Left renal pelvis (tissue), 4 donors: ENCODE measurements at regions not wholly inside any gene's neighbourhood (a gene's known extent, or its start where the extent isn't known, plus 50 kb on each side); places are given as distances from the start of the nearest gene placed in this dataset.

Experiments used
- DNase-seq, 4 donors: peaks; one replicate each; pipeline ENCODE4 v3.0.0-alpha.2; 2013; ENCODE audit warnings: low read depth in 4 of 4, low spot score in 3 of 4

GRCh38 chr4:24175707-24176106 is 285.9 kb upstream of the PPARGC1A start:
- DNase-seq: no peak

- no peak for DNase-seq
These were observed 284.8 kb upstream of the PPARGC1A start for GRCh38 chr4:24174602-24175001.

GRCh38 chr4:24172406-24172805 is 282.6 kb upstream of the PPARGC1A start:
- no peak for DNase-seq

DNA sequence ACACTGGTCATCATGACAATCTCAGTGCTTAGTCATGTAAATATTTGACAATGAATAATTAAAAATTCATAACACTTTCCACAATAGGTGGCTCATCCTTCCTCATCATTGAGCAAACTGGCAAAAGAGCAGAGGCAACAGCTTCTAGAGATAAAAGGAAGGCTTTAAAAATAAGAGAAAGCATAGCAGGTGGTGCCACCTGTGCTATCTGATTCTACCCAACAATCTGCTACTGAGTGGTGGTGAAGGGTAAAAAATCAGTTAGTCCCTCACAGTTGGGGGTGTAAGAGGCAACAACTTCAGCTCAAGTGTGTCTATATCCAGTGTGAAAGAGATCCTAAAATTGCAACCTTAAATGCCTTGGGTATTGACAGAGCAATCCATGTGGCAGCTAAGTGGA is 280.1 kb upstream of the PPARGC1A start:
- no peak for DNase-seq

- no peak for DNase-seq
These were observed 278.8 kb upstream of the PPARGC1A start for GRCh38 chr4:24168658-24169057.

DNA sequence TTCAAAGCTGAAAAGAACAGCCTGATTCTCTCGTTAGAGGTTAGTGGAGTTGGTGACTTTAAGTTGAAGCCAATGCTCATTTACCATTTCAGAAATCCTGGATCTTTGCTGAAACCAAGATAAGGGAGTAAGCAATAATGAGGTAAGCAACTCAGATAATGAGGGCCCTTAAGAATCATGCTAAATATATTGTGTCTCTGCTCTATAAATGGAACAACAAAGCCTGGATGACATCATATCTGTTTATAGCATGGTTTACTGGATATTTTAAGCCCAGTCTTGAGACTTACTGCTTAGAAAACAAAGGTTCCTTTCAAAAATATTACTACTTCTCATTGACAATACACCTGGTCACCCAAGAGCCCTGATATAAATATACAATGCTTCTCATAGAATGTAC is 276.7 kb upstream of the PPARGC1A start:
- DNase-seq: no peak

DNA sequence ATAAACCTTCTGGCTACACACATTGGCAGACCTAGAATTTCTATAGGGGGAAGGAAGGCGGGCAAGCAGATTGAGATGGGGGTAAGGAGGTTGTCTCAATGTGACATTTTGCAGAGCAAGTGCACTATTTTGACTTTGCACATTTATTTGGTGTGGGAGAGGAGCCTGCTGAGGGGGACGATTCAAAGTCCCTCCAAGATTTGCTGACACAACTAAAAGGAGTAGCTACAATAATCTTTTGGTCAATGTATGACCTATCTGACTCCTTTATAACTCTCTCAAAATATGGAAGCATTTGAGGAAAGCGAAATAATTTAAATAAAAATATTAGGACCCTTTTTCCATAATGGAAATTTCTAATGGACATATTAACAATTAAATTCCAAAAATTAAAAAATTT is 274.9 kb upstream of the PPARGC1A start:
- DNase-seq: no peak

DNA sequence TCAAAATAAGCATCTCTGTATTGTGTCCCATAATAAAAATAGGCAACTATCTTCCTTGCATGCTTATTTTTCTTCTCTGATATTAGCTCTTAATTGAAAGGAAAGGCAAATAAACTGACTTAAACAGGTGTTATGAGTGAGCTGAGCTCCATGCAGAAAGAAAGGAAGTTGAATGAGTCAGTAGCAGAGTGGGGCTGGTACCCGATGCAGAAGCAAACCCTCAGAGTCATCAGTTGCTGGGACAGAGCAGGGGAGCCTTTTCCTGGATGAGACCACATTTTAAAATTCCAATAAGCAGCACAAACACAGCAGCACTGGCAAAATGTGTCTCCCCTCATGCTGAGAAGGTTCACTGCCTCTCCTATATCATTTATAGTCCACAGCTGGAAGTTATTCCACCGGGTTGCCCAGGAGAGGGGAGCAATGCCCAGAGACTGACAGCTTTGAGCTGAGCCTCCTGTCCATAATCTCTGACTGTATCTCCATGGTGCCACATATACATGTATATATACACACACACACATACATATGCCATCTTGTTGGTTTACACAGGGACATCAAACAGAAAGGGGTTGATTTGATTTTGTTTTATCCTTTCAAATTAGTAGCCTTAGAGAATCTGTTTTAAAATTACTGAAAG is 274.3 kb upstream of the PPARGC1A start:
- no peak for DNase-seq

DNA sequence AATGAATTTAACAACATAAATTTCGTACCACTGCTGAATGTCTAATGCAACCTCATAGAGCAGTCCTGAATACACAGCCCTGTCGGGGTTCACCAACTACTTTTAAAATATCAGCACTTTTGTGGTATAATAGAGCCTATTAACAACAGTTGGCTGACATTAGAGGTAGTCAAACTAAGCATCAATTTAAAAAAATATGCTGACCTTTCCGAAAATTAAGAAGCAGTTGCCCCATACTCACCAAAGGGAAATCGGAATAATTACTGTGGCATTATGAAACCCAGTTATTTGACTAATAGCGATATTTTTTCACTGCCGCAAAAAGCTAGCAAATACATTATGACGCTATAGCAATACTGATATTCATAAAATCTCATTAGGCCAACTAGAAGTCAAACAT is 273.5 kb upstream of the PPARGC1A start:
- no peak for DNase-seq

DNA sequence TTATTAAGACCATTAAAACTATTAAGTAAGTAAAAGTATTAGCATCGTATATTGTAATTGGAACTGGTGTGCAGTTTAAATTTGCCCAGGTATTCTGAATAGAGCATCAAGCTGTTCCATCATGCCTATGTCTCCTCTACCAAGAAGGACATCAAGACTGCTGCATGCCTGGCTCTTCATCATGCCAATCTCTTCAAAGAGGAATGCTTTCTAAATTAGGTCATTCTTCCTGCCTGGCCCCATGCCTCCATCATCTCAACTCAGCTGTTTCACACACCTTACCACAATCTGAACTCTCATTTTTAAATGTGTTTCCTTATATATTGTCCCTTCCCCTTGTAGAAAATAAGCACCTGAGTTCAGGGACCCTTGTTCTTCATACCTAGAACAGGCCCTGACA is 270.5 kb upstream of the PPARGC1A start:
- no peak for DNase-seq

GRCh38 chr4:24158031-24158430 is 268.2 kb upstream of the PPARGC1A start:
- DNase-seq: no peak

- no peak for DNase-seq
These were observed 260.2 kb upstream of the PPARGC1A start for GRCh38 chr4:24150034-24150433.

GRCh38 chr4:24146127-24146526 is 256.3 kb upstream of the PPARGC1A start:
- DNase-seq: no peak

- no peak for DNase-seq
These were observed 255.7 kb upstream of the PPARGC1A start for GRCh38 chr4:24145591-24145990.

DNA sequence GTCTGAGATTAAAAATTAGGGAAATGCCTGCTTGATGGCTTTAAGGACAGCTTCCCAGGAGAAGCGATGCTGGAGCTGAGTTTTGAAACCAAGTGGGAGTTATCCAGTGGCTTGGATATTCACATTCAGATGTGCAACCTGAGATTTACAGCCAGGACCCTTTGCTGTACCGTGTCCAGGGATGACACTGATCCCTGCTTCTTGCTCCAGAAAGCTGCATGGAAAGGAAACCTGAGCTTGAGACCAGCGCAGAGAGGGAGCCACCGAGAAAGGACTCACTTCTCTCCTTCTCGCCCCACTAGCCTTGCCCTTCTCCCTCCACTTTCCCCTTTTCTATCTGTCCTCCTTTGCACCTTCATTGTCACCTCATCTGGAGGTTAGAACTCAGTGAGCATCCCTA is 254.5 kb upstream of the PPARGC1A start:
- no peak for DNase-seq

GRCh38 chr4:24143741-24144140 is 253.9 kb upstream of the PPARGC1A start:
- no peak for DNase-seq

DNA sequence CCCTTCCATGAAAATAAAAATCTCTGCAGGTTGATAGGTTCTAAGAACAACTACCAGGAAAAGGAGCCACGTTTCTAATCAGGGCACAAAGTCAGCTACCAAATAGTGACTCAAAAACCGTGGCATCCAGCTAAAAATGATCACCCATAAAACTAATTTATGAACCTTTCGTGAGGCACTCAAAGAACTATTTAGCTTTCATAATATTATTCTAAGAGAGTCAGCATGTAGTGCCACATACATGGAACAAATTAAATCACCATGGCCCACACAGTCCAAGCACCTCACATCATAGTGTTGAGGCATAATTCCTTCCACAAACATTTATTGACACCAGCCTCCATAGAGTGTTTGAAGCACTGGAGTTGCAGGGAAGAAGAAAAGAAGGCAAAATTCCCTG is 252.0 kb upstream of the PPARGC1A start:
- no peak for DNase-seq

- DNase-seq: no peak
These were observed 251.0 kb upstream of the PPARGC1A start for GRCh38 chr4:24140892-24141291.

DNA sequence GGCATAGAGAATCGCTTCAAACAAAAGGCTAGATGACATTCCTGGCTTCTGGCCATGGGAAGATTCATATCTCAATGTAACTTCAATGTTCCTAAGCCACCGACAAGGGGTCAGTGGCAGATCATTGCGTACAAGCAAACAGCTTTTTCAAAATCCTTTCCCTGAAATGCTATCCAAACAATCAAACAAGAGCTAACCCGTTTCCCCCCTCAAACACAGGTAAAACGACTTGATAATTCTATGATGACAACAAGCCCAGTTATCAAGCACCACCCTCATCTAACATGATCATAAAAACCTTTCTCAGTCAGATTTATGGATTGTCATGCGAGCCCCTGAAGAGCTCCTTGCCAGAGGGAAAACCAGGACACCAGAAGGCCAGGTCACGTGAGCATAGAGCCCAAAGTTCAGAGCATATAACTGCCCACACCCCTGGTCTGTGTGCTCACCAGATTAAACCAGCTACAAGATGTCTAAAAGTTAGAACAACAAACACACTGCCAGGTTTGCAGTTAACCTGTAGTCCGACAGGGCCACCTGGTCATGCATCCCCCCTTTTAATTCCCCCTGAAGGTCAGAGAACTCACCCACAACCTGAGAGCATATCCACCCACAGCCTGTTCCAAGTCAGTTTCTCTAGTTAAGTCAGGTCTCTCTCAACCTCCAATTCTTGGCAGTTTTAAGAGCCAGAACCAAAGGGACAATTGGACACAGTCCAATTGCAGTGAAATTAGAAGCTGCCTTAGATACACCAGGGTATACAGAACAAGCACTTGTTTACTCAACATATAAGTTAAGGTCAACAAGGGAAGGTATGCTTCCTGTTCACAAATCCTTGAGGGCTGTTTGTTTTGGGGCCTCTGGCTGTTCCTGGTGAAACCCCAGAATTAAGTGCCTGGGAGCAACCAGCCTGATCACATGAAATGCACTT is 248.1 kb upstream of the PPARGC1A start:
- DNase-seq: no peak

- no peak for DNase-seq
These were observed 242.3 kb upstream of the PPARGC1A start for GRCh38 chr4:24131954-24132673.

GRCh38 chr4:24130637-24131036 is 240.8 kb upstream of the PPARGC1A start:
- no peak for DNase-seq

DNA sequence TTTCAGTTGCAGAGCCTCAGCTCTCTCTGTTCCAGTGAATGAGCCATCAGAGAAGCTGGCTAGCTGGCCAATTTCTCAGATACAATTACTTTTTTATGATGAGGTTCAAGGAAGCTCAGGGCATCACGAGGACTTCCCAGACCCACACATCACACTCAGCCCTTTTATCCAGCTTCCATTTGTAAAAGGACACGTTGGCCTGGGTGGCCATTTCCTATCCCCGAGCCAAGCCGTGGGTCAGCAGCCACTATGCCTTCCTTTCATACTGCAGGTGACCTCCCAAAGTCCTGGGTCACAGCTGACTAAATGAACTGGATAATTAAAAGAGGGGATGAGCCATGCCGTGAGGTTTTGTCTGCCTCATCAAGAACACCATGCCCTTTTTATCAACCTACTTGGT is 236.9 kb upstream of the PPARGC1A start:
- DNase-seq: no peak
